ENCODE measurements at regions not wholly inside any gene's neighbourhood (a gene's known extent, or its start where the extent isn't known, plus 50 kb on each side); places are given as distances from the start of the nearest gene placed in this dataset.

- no peak for DNase-seq
- H3K27me3 ChIP-seq: no peaks in the 10 kb centered on the region
- no peak overlapping the region for H3K27ac ChIP-seq
- intact Hi-C loops (cut with DNase I; ENCODE audit: low total_unique reads): no loop called here
- no peaks in the 10 kb centered on the region for H3K9me3 ChIP-seq
- no peaks in the 10 kb centered on the region for H3K4me1 ChIP-seq
- H3K36me3 ChIP-seq: no peaks in the 10 kb centered on the region
- H3K4me3 ChIP-seq: no peak overlapping the region
- TF ChIP-seq POLR2A (IDR thresholded peaks at IDR 0.05) (no peak), POLR2AphosphoS5 (IDR thresholded peaks at IDR 0.05) (no peak), EP300 (IDR thresholded peaks at IDR 0.05; ENCODE audit: low read depth) (no peak)
- TF ChIP-seq, protein P1, sequence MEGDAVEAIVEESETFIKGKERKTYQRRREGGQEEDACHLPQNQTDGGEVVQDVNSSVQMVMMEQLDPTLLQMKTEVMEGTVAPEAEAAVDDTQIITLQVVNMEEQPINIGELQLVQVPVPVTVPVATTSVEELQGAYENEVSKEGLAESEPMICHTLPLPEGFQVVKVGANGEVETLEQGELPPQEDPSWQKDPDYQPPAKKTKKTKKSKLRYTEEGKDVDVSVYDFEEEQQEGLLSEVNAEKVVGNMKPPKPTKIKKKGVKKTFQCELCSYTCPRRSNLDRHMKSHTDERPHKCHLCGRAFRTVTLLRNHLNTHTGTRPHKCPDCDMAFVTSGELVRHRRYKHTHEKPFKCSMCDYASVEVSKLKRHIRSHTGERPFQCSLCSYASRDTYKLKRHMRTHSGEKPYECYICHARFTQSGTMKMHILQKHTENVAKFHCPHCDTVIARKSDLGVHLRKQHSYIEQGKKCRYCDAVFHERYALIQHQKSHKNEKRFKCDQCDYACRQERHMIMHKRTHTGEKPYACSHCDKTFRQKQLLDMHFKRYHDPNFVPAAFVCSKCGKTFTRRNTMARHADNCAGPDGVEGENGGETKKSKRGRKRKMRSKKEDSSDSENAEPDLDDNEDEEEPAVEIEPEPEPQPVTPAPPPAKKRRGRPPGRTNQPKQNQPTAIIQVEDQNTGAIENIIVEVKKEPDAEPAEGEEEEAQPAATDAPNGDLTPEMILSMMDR (IDR thresholded peaks at IDR 0.05): no peak
- in situ Hi-C loops (cut with MboI; ENCODE audit: low pct_ligation_motif_present in 1 of 4, low pct_unique_long_range_greater_than_20kb in 1 of 4, low sequenced_read_pairs in 3 of 4): no loop called here
- 83% methylated on average over 2 of the region's 2 CpGs; no CpG with 5 or more reads in 1 of the 2 donors for WGBS, 2 donors (ENCODE audit: low coverage in 1 of 2)
These were observed 186.3 kb upstream of the MYT1L start for GRCh38 chr2:2517399-2517798.

DNA sequence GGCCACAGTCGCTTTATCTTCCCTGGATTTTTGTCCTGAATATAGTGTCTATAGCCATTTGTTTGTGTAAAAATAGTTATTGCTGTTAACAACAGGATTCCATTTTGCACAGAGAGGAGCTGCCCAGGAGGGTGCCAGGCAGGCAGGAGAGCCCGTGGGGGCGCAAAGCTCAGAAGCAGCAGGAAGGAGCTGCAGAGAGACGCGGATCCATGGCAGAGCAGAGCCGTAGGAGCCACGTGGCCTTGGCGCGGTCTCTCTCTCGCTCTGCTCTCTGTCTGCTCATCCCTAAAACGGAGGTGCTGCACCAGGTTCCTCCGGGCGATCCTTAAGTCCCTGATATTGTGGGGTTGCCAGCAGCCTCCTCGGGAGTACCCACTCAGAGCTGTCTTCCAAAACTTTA lies 185.3 kb upstream of the MYT1L start:
- intact Hi-C loops (cut with DNase I; ENCODE audit: low total_unique reads): no loop called here

DNA sequence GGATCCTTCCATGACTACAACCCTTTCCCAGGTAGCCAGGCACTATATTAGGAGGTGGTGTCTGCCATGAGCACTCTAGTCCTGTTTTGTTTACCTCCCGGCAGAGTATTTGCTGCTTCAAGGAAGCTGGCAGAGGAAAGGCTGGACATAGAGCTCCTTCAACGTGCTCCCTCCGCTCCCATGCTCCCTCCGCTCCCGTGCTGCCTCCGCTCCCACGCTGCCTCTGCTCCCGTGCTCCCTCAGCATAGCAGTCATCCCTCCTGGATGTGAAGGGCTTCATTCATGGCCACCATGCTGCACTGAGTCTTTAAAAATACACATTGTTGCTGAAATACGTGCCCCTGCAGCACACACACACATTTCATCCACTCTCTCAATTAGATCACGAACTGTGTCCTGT lies 181.9 kb upstream of the MYT1L start:
- H3K36me3 ChIP-seq: no peaks in the 10 kb centered on the region
- in situ Hi-C loops (cut with MboI; ENCODE audit: low pct_ligation_motif_present in 1 of 4, low pct_unique_long_range_greater_than_20kb in 1 of 4, low sequenced_read_pairs in 3 of 4): no loop called here
- intact Hi-C loops (cut with DNase I; ENCODE audit: low total_unique reads): no loop called here
- H3K27ac ChIP-seq: no peak overlapping the region
- 50 to 69% methylated on average over 2 to 10 of the region's 10 CpGs for WGBS, 2 donors (ENCODE audit: low coverage in 1 of 2)
- H3K4me1 ChIP-seq: no peaks in the 10 kb centered on the region
- H3K27me3 ChIP-seq: no peaks in the 10 kb centered on the region
- TF ChIP-seq POLR2A (IDR thresholded peaks at IDR 0.05) (no peak), EP300 (IDR thresholded peaks at IDR 0.05; ENCODE audit: low read depth) (no peak), POLR2AphosphoS5 (IDR thresholded peaks at IDR 0.05) (no peak)
- TF ChIP-seq, protein P1 (IDR thresholded peaks at IDR 0.05): no peak
- H3K9me3 ChIP-seq: no peaks in the 10 kb centered on the region
- no peak overlapping the region for H3K4me3 ChIP-seq
- no peak for DNase-seq

More for the DNA sequence above, 185.3 kb upstream of the MYT1L start:
- H3K4me1 ChIP-seq: no peaks in the 10 kb centered on the region
- TF ChIP-seq EP300 (IDR thresholded peaks at IDR 0.05; ENCODE audit: low read depth): no peak
- TF ChIP-seq, protein P1 (IDR thresholded peaks at IDR 0.05): no peak
- no peak for TF ChIP-seq POLR2A (IDR thresholded peaks at IDR 0.05)
- TF ChIP-seq POLR2AphosphoS5 (IDR thresholded peaks at IDR 0.05): no peak
- H3K4me3 ChIP-seq: no peak overlapping the region
- no peaks in the 10 kb centered on the region for H3K36me3 ChIP-seq
- in situ Hi-C loops (cut with MboI; ENCODE audit: low pct_ligation_motif_present in 1 of 4, low pct_unique_long_range_greater_than_20kb in 1 of 4, low sequenced_read_pairs in 3 of 4): no loop called here
- no peak overlapping the region for H3K27ac ChIP-seq
- H3K27me3 ChIP-seq: no peaks in the 10 kb centered on the region
- DNase-seq: no peak
- WGBS, 2 donors (ENCODE audit: low coverage in 1 of 2): 77 to 94% methylated on average over 2 to 14 of the region's 14 CpGs
- no peaks in the 10 kb centered on the region for H3K9me3 ChIP-seq

DNA sequence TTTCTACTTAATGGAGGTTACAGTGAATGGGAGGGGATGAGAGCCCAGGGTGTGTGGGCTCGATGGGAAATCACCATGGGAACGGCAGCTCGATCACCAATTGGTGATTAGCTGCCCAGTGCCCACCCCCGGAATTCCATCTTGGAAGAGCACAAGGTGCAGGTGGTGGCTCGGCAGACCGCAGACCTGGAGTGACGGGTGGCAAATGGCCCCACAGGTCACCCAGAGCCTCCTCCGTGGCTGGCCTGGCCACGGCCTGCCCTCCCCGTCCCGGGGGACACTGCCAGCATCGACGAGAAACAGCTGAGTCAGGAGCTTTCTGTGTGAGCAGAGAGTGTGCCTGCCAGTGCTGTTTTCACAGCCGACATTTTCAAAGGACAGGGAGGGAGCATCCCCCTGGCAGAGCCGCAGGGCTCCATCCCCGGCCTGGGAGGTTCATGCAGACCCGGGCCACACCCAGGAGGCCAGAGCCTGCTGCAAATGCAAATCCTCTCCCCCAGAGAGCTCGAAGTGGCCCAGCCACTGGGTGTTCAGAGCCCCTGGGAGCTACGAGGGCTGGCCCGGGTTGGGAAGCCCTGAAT lies 176.4 kb upstream of the MYT1L start:
- no peak overlapping the region for H3K27ac ChIP-seq
- H3K36me3 ChIP-seq: no peaks in the 10 kb centered on the region
- intact Hi-C loops (cut with DNase I; ENCODE audit: low total_unique reads): no loop called here
- H3K4me1 ChIP-seq: no peaks in the 10 kb centered on the region
- TF ChIP-seq EP300 (IDR thresholded peaks at IDR 0.05; ENCODE audit: low read depth) (no peak), POLR2A (IDR thresholded peaks at IDR 0.05) (no peak), POLR2AphosphoS5 (IDR thresholded peaks at IDR 0.05) (no peak)
- TF ChIP-seq, protein P1 (IDR thresholded peaks at IDR 0.05): no peak
- WGBS, 2 donors (ENCODE audit: low coverage in 1 of 2): 85% methylated on average over 20 of the region's 20 CpGs; no CpG with 5 or more reads in 1 of the 2 donors
- no peak overlapping the region for H3K4me3 ChIP-seq
- H3K27me3 ChIP-seq: no peaks in the 10 kb centered on the region
- no peaks in the 10 kb centered on the region for H3K9me3 ChIP-seq
- DNase-seq: no peak
- in situ Hi-C loops (cut with MboI; ENCODE audit: low pct_ligation_motif_present in 1 of 4, low pct_unique_long_range_greater_than_20kb in 1 of 4, low sequenced_read_pairs in 3 of 4): no loop called here
